Cardiac muscle cell (in vitro differentiated cells and primary cell): ENCODE measurements at regions not wholly inside any gene's neighbourhood (a gene's known extent, or its start where the extent isn't known, plus 50 kb on each side); places are given as distances from the start of the nearest gene placed in this dataset.
"Not testable (repeated sequence)": the region's sequence is repeated elsewhere in the genome, so short reads cannot be mapped to it uniquely, and the experiment has no call there.

Experiments
- DNase-seq, 2 donors: peaks; one replicate each; pipeline versions ENCODE4 v3.0.0 to v3.0.0-alpha.2; 2010 to 2017; ENCODE audit warnings: low read depth in 1 of 2, low spot score in 1 of 2
- H3K27ac ChIP-seq: fragments of 200-600 bp; sonication (generic); 2 replicates; pipeline ENCODE4 v1.5.1; 2016
- H3K27me3 ChIP-seq: fragments of 200-600 bp; sonication (generic); 2 replicates; pipeline ENCODE4 v1.6.0; 2016; ENCODE audit warnings: control low read depth
- H3K36me3 ChIP-seq: fragments of 200-600 bp; sonication (generic); 2 replicates; pipeline ENCODE4 v1.5.1; 2016; ENCODE audit warnings: control low read depth
- H3K4me1 ChIP-seq: fragments of 200-600 bp; sonication (generic); 2 replicates; pipeline ENCODE4 v1.8.1; 2017; ENCODE audit warnings: low read depth, mild to moderate bottlenecking, mixed run types
- H3K4me3 ChIP-seq: fragments of 200-600 bp; sonication (generic); 2 replicates; pipeline ENCODE4 v1.5.1; 2016; ENCODE audit warnings: mild to moderate bottlenecking
- H3K9me3 ChIP-seq: fragments of 200-600 bp; sonication (generic); 2 replicates; pipeline ENCODE4 v1.5.1; 2017; ENCODE audit warnings: low read depth, mild to moderate bottlenecking, control low read depth
- TF ChIP-seq, protein P1 (sequence below): IDR thresholded peaks from 2 replicates; pipeline ENCODE4 v1.5.1; 2012; ENCODE audit warnings: low read depth, mild to moderate bottlenecking, low read length

DNA sequence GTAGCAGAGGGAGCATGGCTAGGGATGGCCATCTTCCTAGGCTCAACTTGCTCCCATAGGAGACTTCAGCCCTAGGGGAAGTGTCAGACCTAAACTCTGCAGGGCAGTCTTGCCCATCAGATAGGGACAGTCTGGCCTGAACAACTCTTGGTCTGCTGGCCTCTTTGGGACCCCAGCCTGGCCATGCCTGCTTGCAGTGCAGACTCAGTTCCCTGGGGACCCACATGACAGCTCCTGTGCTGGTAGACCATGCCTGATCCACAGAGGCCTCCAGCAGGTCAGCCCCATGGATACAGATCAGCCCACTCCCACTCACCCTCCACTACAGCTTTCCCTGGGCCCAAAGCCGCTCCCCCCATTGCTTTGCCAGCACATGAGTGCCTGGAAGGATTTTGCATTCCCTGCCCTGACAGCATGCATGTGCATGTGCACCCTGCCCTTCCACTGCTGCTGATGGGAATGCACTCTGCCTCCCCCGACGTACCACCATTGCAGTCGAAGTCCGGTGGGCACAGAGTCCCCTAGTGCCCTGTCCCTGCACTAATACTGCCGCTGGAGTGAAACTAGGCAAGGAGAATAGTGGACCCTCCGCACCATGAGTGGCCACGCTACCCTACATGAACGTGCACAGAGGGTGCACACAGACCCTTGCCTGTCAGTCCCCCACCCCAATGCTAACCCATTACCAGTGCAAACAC, 841.4 kb downstream of the FSCB start:
- TF ChIP-seq, protein P1, sequence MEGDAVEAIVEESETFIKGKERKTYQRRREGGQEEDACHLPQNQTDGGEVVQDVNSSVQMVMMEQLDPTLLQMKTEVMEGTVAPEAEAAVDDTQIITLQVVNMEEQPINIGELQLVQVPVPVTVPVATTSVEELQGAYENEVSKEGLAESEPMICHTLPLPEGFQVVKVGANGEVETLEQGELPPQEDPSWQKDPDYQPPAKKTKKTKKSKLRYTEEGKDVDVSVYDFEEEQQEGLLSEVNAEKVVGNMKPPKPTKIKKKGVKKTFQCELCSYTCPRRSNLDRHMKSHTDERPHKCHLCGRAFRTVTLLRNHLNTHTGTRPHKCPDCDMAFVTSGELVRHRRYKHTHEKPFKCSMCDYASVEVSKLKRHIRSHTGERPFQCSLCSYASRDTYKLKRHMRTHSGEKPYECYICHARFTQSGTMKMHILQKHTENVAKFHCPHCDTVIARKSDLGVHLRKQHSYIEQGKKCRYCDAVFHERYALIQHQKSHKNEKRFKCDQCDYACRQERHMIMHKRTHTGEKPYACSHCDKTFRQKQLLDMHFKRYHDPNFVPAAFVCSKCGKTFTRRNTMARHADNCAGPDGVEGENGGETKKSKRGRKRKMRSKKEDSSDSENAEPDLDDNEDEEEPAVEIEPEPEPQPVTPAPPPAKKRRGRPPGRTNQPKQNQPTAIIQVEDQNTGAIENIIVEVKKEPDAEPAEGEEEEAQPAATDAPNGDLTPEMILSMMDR, result no peak

DNA sequence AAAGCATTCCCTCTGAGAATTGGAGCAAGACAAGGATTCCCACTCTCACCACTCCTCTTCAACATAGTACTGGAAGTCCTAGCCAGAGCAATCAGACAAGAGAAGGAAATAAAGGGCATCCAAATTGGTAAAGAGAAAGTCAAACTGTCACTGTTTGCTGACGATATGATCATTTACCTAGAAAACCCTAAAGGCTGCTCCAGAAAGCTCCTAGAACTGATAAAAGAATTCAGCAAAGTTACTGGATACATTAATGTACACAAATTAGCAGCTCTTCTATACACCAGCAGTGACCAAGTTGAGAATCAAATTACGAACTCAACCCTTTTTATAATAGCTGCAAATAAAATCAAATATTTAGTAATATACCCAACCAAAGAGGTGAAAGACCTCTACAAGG, 851.9 kb downstream of the FSCB start:
- H3K9me3 ChIP-seq, DNase-seq, H3K27me3 ChIP-seq, H3K4me1 ChIP-seq, H3K36me3 ChIP-seq, H3K4me3 ChIP-seq, H3K27ac ChIP-seq: not testable (repeated sequence)

More for the DNA sequence above, 841.4 kb downstream of the FSCB start:
- H3K36me3 ChIP-seq, result no peaks in the 10 kb centered on the region
- no peaks in the 10 kb centered on the region for H3K4me1 ChIP-seq
- H3K27me3 ChIP-seq, result no peaks in the 10 kb centered on the region
- H3K4me3 ChIP-seq, result no peak overlapping the region
- H3K27ac ChIP-seq, result no peak overlapping the region
- H3K9me3 ChIP-seq, result no peaks in the 10 kb centered on the region
- no peak for DNase-seq

DNA sequence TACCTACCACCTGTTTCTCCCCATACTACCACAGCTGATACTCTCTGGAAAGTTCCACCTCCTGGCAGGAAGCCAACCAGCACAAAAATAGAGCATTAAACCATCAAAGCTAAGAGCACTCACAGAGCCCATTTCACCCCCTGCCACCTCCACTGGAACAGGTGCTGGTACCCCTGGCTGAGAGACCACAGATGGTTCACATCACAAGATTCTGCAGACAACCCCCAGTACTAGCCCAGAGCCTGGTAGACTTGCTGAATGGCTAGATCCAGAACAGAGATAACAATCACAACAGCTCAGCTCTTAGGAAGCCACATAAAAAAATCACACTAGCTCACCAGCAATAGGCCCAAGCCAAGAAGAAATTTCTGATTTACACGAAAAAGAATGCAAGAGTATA, 855.2 kb downstream of the FSCB start:
- no peaks in the 10 kb centered on the region for H3K36me3 ChIP-seq
- H3K4me3 ChIP-seq, result no peak overlapping the region
- H3K27ac ChIP-seq, result no peak overlapping the region
- TF ChIP-seq, protein P1, result no peak
- H3K27me3 ChIP-seq, result no peaks in the 10 kb centered on the region
- H3K9me3 ChIP-seq, result no peaks in the 10 kb centered on the region
- no peaks in the 10 kb centered on the region for H3K4me1 ChIP-seq
- DNase-seq, result no peak

DNA sequence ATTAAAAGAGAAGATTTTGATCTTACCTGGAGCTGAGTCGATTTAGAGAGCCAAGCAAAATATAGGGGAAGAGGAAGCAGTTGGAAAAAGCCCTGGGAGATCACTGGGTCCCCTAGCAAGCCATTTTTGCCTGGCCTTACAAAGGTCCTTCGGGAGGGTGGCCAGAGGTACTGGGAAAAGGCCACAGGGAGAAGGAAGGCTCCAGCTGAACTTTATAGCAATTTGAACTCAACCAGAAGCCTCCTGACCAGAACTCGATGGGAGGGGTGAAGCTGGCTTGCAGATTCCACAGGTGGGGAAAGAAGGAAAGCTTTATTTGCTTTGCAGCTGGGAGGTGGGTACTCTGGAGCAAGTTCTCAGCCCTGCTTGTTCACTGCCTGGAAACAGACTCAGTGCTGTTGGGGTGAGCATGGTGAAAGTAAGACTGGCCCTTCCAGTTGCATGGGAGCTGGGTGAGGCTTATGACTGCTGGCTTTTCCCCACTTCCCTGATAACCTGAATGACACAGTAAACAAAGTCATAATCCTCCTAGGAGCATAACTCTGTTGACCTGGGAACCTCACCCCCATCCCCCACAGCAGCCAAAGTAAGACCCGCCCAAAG, 855.8 kb downstream of the FSCB start:
- Histone ChIP-seq H3K27ac (no peak overlapping the region), H3K4me1 (no peaks in the 10 kb centered on the region), H3K36me3 (no peaks in the 10 kb centered on the region), H3K27me3 (no peaks in the 10 kb centered on the region), H3K4me3 (no peak overlapping the region), H3K9me3 (no peaks in the 10 kb centered on the region)
- DNase-seq, result no peak
- TF ChIP-seq, protein P1, result no peak

DNA sequence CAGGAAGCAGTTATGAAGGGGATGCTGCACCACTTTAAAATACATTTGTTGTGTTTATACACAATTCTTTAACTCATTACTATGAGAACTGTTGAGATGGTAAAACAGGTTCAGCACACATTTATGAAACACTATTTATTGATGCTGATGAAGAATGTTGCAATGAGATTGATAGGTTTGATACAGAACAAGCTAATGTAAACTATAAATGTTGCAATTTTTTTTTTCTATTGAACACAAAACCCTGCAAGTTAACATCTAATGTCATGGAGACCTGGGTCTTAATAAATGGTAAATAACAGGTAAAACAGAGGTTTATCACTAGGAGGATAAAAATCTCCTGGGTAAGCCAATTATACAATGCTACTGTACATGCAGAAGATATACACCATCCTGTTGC, 857.6 kb downstream of the FSCB start:
- Histone ChIP-seq H3K4me3 (no peak overlapping the region), H3K27ac (no peak overlapping the region)

DNA sequence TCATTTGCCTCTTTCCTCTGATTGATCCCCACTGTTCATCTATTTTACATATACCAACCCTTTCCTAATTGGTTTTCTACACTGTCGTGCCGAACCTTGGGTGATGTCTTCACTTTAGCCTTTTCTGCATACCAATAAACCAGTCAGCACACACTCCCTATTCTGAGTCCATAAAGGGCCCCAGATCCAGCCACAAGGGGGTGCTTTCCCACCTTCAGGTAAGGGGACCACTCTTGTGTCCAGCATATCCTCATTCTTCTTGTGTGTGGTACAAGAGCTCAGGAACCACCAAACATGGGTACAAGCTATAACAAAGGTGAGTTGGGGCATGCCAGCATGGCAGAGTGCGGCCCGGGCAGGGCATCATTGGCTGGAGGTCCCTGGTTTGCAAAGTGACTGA, 859.8 kb downstream of the FSCB start:
- Histone ChIP-seq H3K9me3 (no peaks in the 10 kb centered on the region), H3K4me1 (no peaks in the 10 kb centered on the region), H3K36me3 (no peaks in the 10 kb centered on the region), H3K27ac (no peak overlapping the region), H3K27me3 (no peaks in the 10 kb centered on the region), H3K4me3 (no peak overlapping the region)
- TF ChIP-seq, protein P1, result no peak
- DNase-seq, result no peak

More for the DNA sequence above, 857.6 kb downstream of the FSCB start:
- no peaks in the 10 kb centered on the region for H3K27me3 ChIP-seq
- no peaks in the 10 kb centered on the region for H3K4me1 ChIP-seq
- H3K36me3 ChIP-seq, result no peaks in the 10 kb centered on the region
- H3K9me3 ChIP-seq, result no peaks in the 10 kb centered on the region
- TF ChIP-seq, protein P1, result no peak
- no peak for DNase-seq
